Thoracic aorta (tissue), 2 donors: ENCODE measurements at regions not wholly inside any gene's neighbourhood (a gene's known extent, or its start where the extent isn't known, plus 50 kb on each side); places are given as distances from the start of the nearest gene placed in this dataset.

Source experiments
- ATAC-seq: fragments of 150-250 bp; one replicate; pipeline ENCODE4 v1.8.0; 2017; ENCODE audit warnings: low read depth; ENCODE audit not compliant: insufficient number of reproducible peaks, low FRiP score
- DNase-seq: peaks from one replicate; pipeline ENCODE4 v3.0.0-alpha.2; 2020; ENCODE audit warnings: low spot score
- H3K27ac ChIP-seq, 2 donors: fragments of 200-600 bp; sonication (generic); 1 replicate in 1 of 2; 2 replicates in 1 of 2; pipeline ENCODE4 v1.5.1; 2016; ENCODE audit warnings: mild to moderate bottlenecking in 2 of 2, moderate library complexity in 2 of 2
- H3K27me3 ChIP-seq: fragments of 200-600 bp; sonication (generic); replicated peaks from 2 replicates; pipeline ENCODE4 v1.6.0; 2016; ENCODE audit warnings: mild to moderate bottlenecking; ENCODE audit not compliant: insufficient read depth
- H3K36me3 ChIP-seq: fragments of 200-600 bp; sonication (generic); one replicate; pipeline ENCODE4 v1.5.1; 2016
- H3K4me1 ChIP-seq, 2 donors: fragments of 200-600 bp; sonication (generic); 1 replicate in 1 of 2; 2 replicates in 1 of 2; pipeline versions ENCODE4 v1.5.1 to v1.6.0; 2016; ENCODE audit warnings: low read depth in 2 of 2, mild to moderate bottlenecking in 1 of 2; ENCODE audit not compliant: control insufficient read depth in 1 of 2
- H3K4me3 ChIP-seq: fragments of 200-600 bp; sonication (generic); 2 replicates; pipeline ENCODE4 v1.5.1; 2016; ENCODE audit warnings: mild to moderate bottlenecking
- H3K9me3 ChIP-seq: fragments of 200-600 bp; sonication (generic); 2 replicates; pipeline ENCODE4 v1.5.1; 2016
- CTCF ChIP-seq: fragments of 200-600 bp; sonication (generic); IDR thresholded peaks from one replicate; pipeline ENCODE4 v1.5.1; 2019; ENCODE audit warnings: antibody characterized with exemption

DNA sequence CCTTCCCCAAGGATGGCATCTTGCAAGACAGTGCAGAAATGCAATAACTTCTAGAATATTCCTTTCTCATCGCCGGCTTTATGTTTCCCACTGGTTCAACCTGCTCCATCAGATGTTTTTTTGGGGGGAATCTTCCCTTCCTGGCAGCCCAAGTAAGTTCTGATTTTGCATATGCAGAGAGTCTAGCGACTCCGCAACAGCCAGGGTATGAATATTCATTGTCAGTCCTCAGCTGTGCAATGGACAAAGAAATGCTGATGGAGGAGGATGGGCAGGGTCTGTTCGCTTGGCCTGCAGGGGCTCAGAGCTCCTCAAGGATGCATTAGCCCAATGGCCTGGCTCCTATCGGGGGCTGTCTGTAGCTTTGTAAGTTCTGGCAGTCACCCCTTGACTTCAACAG, 358.8 kb upstream of the CCL2 start:
- H3K36me3 ChIP-seq: no peaks in the 10 kb centered on the region
- no peak for TF ChIP-seq CTCF

GRCh38 chr17:33901085-33901484, 354.0 kb upstream of the CCL2 start:
- TF ChIP-seq CTCF: no peak
- Histone ChIP-seq H3K4me3 (no peak overlapping the region), H3K27ac (no peak overlapping the region), H3K9me3 (no peaks in the 10 kb centered on the region), H3K36me3 (no peaks in the 10 kb centered on the region), H3K4me1 (no peaks in the 10 kb centered on the region), H3K27me3 (no peaks in the 10 kb centered on the region)
- ATAC-seq (no peak), DNase-seq (no peak)

More for the DNA sequence above, 358.8 kb upstream of the CCL2 start:
- DNase-seq: no peak
- Histone ChIP-seq H3K4me3 (no peak overlapping the region), H3K4me1 (no peaks in the 10 kb centered on the region), H3K27ac (no peak overlapping the region), H3K9me3 (no peaks in the 10 kb centered on the region), H3K27me3 (no peaks in the 10 kb centered on the region)
- ATAC-seq: no peak

DNA sequence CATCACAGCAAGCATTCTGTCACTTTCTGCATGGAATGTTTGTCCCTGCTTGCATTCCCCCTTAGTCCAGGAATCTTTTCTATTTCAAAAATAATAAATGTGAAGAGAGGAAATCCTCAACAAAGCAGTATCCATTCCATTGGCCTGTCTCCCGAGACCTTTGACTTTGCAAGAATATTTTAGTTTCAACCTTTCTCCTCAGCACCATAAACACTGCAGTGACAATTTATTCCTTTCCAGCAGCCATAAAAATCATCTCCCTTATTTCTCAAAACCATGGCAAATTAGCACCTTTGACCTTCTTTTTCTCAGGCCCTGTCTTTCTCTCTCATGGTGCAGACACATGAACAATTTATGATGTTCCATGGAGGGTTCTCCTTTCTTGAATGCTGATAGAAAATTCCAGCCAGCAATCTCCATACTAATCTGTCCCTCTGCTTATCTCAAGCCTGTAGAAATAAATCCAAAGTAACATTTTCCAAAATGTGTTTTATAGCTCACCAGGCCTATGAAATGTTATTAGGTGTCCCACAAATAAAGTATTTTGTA, 352.1 kb upstream of the CCL2 start:
- H3K4me3 ChIP-seq: no peak overlapping the region
- no peak for TF ChIP-seq CTCF
- no peaks in the 10 kb centered on the region for H3K36me3 ChIP-seq
- H3K9me3 ChIP-seq: no peaks in the 10 kb centered on the region
- no peaks in the 10 kb centered on the region for H3K27me3 ChIP-seq
- no peak for ATAC-seq
- H3K27ac ChIP-seq: no peak overlapping the region
- DNase-seq: no peak
- H3K4me1 ChIP-seq: no peaks in the 10 kb centered on the region

- ATAC-seq: no peak
- DNase-seq: no peak
These were observed 350.6 kb upstream of the CCL2 start for GRCh38 chr17:33904476-33904875.

GRCh38 chr17:33905338-33905800, 349.7 kb upstream of the CCL2 start:
- H3K9me3 ChIP-seq: no peaks in the 10 kb centered on the region
- no peaks in the 10 kb centered on the region for H3K36me3 ChIP-seq
- no peak overlapping the region for H3K4me3 ChIP-seq
- no peak for TF ChIP-seq CTCF
- H3K27me3 ChIP-seq: no peaks in the 10 kb centered on the region
- no peak overlapping the region for H3K27ac ChIP-seq
- H3K4me1 ChIP-seq: no peaks in the 10 kb centered on the region
- ATAC-seq (no peak), DNase-seq (no peak)

More at GRCh38 chr17:33904476-33904875, 350.6 kb upstream of the CCL2 start:
- TF ChIP-seq CTCF: no peak
- no peaks in the 10 kb centered on the region for H3K9me3 ChIP-seq
- H3K4me1 ChIP-seq: no peaks in the 10 kb centered on the region
- H3K36me3 ChIP-seq: no peaks in the 10 kb centered on the region
- H3K4me3 ChIP-seq: no peak overlapping the region
- no peaks in the 10 kb centered on the region for H3K27me3 ChIP-seq
- H3K27ac ChIP-seq: no peak overlapping the region
